HFF-Myc (cell line): ENCODE measurements at regions not wholly inside any gene's neighbourhood (a gene's known extent, or its start where the extent isn't known, plus 50 kb on each side); places are given as distances from the start of the nearest gene placed in this dataset.

Source experiments
- DNase-seq: peaks from one replicate; pipeline ENCODE4 v3.0.0-alpha.2; 2011; ENCODE audit warnings: low read depth; ENCODE audit errors: extremely low read depth
- H3K4me3 ChIP-seq: replicated peaks from 2 replicates; pipeline ENCODE4 v1.5.1; 2011; ENCODE audit warnings: low read depth, mild to moderate bottlenecking, control low read depth, low read length
- CTCF ChIP-seq: IDR thresholded peaks from 2 replicates; pipeline ENCODE4 v1.5.1; 2012; ENCODE audit warnings: mild to moderate bottlenecking, low read depth, low read length, control low read depth; ENCODE audit errors: missing control alignments

- no peak for DNase-seq
- TF ChIP-seq CTCF, result no peak
- H3K4me3 ChIP-seq, result no peak overlapping the region
Observed at GRCh38 chr6:147784371-147784770, 275.9 kb downstream of the SAMD5 start.

DNA sequence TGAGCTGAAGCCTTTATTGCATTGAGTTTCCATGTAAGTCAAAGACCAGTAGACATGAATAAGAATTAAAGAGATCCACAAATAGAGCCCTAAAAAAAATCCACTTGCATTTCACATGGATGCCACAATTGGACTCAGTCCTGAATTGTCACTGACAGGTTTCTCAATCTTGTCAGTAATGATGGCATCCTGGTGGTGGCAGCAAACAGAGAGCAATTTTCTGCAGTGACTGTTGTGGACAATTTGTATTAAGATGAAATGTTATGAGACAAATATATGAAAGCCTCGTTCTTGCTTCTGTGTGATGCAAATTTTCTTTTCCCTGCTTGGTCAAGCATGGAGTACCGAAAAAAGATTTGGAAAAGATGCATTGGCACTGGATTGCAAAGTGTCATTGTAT, 278.9 kb downstream of the SAMD5 start:
- no peak overlapping the region for H3K4me3 ChIP-seq
- no peak for DNase-seq
- no peak for TF ChIP-seq CTCF

GRCh38 chr6:147789430-147789947, 281.0 kb downstream of the SAMD5 start:
- DNase-seq, result no peak
- TF ChIP-seq CTCF, result no peak

DNA sequence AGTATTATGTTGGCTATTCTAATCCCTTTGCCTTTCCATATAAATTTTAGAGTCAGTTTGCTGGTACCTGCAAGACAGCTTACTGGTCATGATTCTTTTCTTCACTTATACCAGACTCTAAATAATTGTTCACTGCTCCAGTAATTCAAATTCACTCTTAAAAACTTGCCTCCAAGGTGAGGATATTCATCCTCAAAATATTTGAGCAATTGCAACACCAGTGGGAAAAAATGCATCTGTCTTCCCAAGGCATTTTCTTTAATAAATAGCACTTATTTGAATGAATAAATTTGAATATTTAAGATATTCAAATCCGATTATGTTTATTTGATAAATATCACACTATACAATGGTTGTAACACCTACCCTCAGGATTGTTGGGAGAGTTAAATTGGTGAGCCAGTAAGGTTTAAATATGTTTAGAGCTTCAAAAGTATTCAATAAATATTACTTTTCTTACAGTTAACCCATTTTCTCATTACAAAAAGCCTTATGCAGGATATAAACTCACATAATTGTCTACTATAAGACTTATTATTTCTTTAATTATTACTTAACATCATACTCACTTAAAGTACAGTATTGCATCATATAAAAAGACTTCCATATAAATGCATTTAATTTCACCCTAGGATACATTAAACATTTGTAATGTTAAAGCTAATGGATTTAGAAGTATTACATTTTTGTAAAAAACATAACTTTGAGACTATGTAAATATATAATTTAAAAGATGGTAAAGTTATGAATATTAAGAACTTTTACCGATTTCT, 285.6 kb downstream of the SAMD5 start:
- no peak overlapping the region for H3K4me3 ChIP-seq
- no peak for TF ChIP-seq CTCF
- DNase-seq, result no peak

More at GRCh38 chr6:147789430-147789947, 281.0 kb downstream of the SAMD5 start:
- no peak overlapping the region for H3K4me3 ChIP-seq

DNA sequence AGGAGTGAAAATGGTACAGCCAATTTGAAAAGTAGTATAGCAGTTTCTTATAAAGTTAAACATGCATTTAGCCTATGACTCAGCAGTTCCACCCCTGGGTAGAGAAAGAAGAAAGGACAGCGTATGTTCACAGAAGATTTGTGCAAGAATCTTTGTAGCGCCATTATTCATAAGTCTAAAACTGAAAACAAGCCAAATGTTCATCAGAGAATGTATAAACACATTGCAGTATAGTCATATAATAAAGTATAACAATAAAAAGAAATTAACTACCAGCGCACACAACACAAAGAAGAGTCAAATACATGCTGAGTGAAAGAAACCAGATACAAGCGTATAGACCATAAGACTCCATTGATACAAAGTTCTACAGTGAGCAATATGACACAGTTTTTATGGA, 294.0 kb downstream of the SAMD5 start:
- no peak overlapping the region for H3K4me3 ChIP-seq
- DNase-seq, result no peak
- TF ChIP-seq CTCF, result no peak

- H3K4me3 ChIP-seq, result no peak overlapping the region
- DNase-seq, result no peak
- TF ChIP-seq CTCF, result no peak
Observed at GRCh38 chr6:147805155-147805554, 296.7 kb downstream of the SAMD5 start.
